ENCODE measurements at regions not wholly inside any gene's neighbourhood (a gene's known extent, or its start where the extent isn't known, plus 50 kb on each side); places are given as distances from the start of the nearest gene placed in this dataset.

DNA sequence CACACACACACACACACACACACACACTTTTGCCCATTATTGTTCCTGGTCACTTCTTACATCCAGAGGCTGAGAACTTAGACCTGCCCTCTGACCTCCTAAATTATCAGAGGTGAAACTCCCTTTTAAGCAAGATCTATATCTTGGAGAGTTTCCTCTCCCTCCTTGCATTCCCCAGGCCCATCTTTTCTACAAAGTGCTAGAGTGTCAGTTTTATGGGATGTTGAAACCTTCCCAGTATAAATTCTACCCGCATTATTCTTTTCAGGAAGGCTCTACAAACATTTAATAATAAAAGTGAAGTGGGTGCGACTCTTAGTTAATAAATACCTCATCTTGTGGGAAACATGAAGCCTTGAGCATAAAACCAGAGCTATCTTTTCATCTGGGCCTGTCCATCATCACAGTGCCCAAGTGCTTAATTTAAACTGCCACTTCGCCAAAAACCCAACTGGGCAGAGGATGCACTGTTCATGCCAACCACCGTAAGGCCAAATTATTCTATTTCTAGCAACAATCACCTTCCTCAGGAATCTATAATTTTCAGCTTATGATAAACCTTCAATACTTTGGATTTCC lies 458.2 kb upstream of the RUNX1 start:
- ATAC-seq = peak; percentile 17 to 75 (median 59)
- no peak for TF ChIP-seq CTCF (IDR thresholded peaks at IDR 0.05)
- Histone ChIP-seq H3K4me3 (no peak overlapping the region), H3K36me3 (no peaks in the 10 kb centered on the region), H3K27ac (no peak overlapping the region), H3K27me3 (no peaks in the 10 kb centered on the region), H3K4me1 (peaks cover 0 to 23% (median 3%) of the 10 kb centered on the region in 3 donors), H3K9me3 (no peaks in the 10 kb centered on the region)
- FAIRE-seq = no peak
- no peak for DNase-seq
- 10 to 12% methylated on average over 4 of the region's 4 CpGs for WGBS, 2 donors
- intact Hi-C loops (cut with DNase I) = no loop called here

- ATAC-seq (no peak), DNase-seq (no peak), FAIRE-seq (no peak)
- intact Hi-C loops (cut with DNase I) = no loop called here
- H3K27ac ChIP-seq = no peak overlapping the region
- peaks cover 0 to 23% (median 3%) of the 10 kb centered on the region in 3 donors for H3K4me1 ChIP-seq
- 28% methylated on average over 2 of the region's 2 CpGs for WGBS, 2 donors
- TF ChIP-seq CTCF (IDR thresholded peaks at IDR 0.05) = no peak
- H3K36me3 ChIP-seq = no peaks in the 10 kb centered on the region
- no peaks in the 10 kb centered on the region for H3K27me3 ChIP-seq
- no peak overlapping the region for H3K4me3 ChIP-seq
- H3K9me3 ChIP-seq = no peaks in the 10 kb centered on the region
These were observed 457.7 kb upstream of the RUNX1 start for GRCh38 chr21:35506771-35507170.

- ATAC-seq = peak; percentile 12 to 76 (median 54)
These were observed 457.2 kb upstream of the RUNX1 start for GRCh38 chr21:35506352-35506751.

DNA sequence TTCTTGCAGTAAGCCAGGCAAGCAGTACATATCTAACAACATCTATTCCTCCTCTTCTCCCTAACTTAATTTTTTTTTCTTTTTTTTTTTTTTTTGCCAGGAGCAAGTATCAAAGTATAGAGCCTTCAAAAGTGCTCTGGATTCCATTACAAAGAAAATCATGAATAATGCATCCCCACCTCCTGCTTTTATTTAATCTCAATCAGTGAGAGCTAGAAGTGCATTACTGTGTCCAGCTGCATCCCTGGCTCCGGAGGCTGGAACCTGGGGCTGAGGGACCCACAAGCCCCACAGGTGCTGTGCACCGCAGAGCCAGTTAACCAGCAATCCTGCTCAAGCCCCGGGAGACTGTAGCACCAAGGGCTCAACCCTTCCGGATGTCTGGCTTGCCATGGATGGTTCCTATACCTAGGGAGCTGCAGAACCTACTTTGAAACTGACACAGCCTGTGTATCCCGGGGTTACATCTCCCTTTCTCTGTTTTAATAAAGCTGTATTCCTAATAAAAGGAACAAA lies 455.9 kb upstream of the RUNX1 start:
- no peak for DNase-seq
- H3K4me1 ChIP-seq = peaks cover 0 to 23% (median 3%) of the 10 kb centered on the region in 3 donors
- H3K4me3 ChIP-seq = no peak overlapping the region
- no peak for ATAC-seq
- TF ChIP-seq CTCF (IDR thresholded peaks at IDR 0.05) = no peak
- no peaks in the 10 kb centered on the region for H3K27me3 ChIP-seq
- intact Hi-C loops (cut with DNase I) = no loop called here
- no peak for FAIRE-seq
- WGBS, 2 donors = 88 to 90% methylated on average over 5 of the region's 5 CpGs
- no peaks in the 10 kb centered on the region for H3K36me3 ChIP-seq
- H3K9me3 ChIP-seq = no peaks in the 10 kb centered on the region
- no peak overlapping the region for H3K27ac ChIP-seq

More at GRCh38 chr21:35506352-35506751, 457.2 kb upstream of the RUNX1 start:
- no peak for FAIRE-seq
- no peak for TF ChIP-seq CTCF (IDR thresholded peaks at IDR 0.05)
- H3K4me1 ChIP-seq = peaks cover 0 to 23% (median 3%) of the 10 kb centered on the region in 3 donors
- no peak for DNase-seq
- no peak overlapping the region for H3K4me3 ChIP-seq
- 18 to 26% methylated on average over 3 of the region's 3 CpGs for WGBS, 2 donors
- no peaks in the 10 kb centered on the region for H3K9me3 ChIP-seq
- H3K36me3 ChIP-seq = no peaks in the 10 kb centered on the region
- intact Hi-C loops (cut with DNase I) = no loop called here
- peak overlapping the region in 1 of 4 donors; percentile 9 for H3K27ac ChIP-seq
- H3K27me3 ChIP-seq = no peaks in the 10 kb centered on the region

DNA sequence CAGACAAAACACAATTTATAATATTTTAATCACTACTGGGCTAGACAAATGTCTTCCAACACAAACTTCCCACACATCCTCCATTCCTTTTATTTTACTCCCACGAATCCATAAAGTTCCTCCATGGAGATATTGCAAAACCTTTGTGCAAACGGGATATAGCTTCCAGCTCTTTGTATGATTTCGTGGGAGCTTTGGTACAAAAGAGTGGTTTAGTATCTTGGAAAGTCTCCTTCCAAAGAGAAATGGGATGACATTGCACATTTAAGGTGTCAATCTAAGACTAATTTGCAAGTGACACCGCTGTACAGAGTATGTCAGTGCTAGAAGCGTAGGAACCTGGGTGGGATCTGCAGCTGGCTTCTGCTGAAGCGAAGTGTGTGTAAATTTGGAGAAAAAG lies 455.2 kb upstream of the RUNX1 start:
- intact Hi-C loops (cut with DNase I) = no loop called here
- H3K36me3 ChIP-seq = no peaks in the 10 kb centered on the region
- no peak overlapping the region for H3K4me3 ChIP-seq
- no peaks in the 10 kb centered on the region for H3K9me3 ChIP-seq
- ATAC-seq (no peak), DNase-seq (no peak), FAIRE-seq (no peak)
- peak overlapping the region in 2 of 4 donors; percentile 34 for H3K27ac ChIP-seq
- H3K4me1 ChIP-seq = peaks cover 0 to 23% (median 3%) of the 10 kb centered on the region in 3 donors
- 60 to 64% methylated on average over 6 of the region's 6 CpGs for WGBS, 2 donors
- no peaks in the 10 kb centered on the region for H3K27me3 ChIP-seq
- TF ChIP-seq CTCF (IDR thresholded peaks at IDR 0.05) = no peak

All from pancreas (tissue), 10 donors.